ENCODE measurements at regions not wholly inside any gene's neighbourhood (a gene's known extent, or its start where the extent isn't known, plus 50 kb on each side); places are given as distances from the start of the nearest gene placed in this dataset.
"Not testable (repeated sequence)": the region's sequence is repeated elsewhere in the genome, so short reads cannot be mapped to it uniquely, and the experiment has no call there.

DNA sequence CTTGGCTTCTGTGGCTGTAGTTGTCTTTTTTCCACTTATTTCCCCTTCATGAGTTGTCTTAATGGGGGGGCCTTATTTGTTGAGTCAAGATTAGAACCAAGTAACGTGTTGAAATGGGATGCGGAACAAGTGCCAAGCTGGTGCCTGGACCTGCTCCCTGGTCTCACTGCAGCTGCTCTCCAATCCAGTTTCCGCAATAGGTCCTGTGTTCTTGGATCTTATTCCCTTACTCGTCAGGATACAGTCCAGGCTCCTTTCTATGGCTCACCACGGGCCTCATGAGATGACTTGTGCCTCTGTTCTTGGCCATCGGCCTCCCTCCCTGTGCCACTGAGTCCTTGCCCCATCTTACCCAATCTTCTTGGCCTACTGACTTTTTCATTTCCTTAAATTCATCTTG, 159.6 kb upstream of the CADM1 start:
- no peak for DNase-seq (ENCODE audit: low spot score)

DNA sequence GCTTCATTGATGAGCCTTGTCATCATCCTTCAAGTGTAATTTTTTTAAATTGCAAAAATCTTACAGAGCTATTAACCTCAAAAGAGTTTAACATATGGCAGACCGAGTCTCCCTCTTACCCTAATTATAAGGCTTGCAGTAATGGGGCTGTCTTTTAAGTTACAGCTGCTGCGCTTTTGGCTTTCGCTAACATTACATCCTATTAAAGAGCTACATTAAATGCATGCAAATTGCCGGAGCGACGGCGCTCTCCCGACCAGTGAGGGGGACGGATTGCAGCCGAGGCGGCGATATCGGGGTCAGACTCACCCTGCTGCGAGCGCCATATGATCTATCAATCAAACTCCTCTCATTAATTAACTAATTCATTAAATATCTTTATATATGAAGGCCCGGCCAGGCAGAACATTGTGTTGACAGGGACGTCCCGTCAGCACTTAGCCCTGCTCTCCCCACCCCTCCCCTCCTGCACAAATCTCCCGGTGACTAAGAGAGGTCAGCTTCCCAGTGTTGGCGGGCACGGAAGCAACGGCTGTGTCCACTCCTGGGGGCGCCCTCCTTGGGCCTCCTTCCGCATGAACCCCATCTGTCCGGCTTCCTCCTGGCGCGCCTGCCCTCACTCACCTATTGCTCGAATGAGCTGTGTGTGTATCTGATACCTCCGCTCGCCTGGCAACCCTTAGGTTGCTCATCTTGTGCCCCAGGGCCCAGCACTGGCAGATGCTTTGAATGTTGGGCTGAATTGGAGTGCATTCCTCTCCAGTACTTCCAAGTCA, 156.0 kb upstream of the CADM1 start:
- no peak for DNase-seq (ENCODE audit: low spot score)

DNA sequence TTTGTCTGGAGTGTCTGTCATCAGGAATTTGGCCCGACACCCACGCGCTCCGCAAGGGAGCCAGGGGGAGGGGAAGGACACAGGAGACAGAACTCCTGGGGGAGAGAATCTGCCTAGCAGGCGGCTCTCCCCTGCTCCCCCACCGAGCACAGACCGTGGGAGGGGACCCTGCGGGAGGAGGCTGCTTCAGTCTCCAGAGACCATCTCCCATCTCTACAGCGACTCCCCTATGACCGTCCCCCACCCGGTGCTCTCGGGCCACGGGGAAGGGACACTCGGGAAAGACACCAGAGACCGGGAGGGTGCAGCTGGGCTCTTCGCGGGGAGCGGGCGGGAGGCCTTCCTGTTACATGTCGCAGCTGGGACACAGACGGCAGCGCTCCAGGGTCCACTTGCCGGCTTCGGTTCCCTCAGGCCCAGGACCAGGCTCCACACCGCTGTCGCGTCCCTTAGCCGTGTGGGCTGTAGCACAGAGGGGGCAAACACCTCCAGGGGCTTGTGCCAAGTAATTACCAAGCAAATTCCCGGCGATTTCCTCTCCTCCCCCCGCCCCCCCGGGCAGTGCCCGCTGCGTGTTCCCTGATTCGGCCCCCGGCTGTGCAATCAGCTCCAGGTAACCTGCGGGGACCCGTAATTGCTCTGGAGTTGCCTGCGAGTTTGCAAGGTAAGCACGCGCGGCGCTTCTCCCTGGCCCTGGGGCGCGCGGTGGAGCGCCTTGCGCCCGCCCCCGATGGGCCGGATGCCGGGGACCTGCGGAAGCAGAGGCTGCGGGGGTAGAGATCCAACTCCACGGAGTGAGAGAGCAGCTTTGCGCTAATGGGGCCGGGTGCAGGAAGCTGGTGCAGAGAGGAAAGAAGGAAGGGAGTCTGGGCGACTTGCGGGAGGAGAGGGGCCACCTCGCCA, 155.1 kb upstream of the CADM1 start:
- no peak for DNase-seq (ENCODE audit: low spot score)

DNA sequence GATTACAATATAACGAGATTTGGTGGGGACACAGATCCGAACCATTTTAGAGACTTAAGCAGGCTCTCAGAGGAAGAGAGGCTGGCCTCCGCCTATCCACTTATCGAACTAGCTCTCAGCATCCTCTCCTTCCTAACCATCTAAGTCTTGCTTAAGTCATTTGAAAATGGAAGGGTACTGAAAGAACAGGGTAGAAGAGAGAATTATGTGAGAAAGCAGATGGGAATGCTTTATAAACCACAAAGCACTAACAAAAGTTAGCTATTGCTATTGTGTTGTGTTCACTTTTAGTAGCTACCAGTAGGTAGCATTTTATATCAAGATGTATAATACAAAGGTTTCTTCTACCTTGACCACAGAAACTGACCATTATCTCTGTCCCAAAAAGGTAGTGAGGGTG, 153.4 kb upstream of the CADM1 start:
- no peak for DNase-seq (ENCODE audit: low spot score)

DNA sequence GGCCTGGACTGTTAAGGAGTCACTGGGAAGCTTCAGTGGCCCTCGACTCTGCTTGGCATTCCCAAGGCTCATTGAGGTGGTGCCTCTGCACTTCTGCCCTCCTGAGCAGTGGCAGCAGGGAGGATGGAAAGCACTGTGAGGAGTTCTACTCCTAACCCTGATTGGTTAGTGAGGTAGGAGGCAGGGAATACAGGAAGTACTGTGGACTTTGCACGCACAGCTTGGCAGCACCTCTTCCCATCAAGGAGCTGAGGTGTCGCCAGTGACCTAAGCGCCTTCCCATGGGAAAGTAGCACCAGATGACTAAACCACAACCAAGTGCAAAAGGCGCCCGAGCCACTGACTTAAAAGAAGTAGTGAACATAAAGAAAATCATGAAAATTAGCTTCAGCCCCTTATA, 152.5 kb upstream of the CADM1 start:
- DNase-seq (ENCODE audit: low spot score), result no peak

DNA sequence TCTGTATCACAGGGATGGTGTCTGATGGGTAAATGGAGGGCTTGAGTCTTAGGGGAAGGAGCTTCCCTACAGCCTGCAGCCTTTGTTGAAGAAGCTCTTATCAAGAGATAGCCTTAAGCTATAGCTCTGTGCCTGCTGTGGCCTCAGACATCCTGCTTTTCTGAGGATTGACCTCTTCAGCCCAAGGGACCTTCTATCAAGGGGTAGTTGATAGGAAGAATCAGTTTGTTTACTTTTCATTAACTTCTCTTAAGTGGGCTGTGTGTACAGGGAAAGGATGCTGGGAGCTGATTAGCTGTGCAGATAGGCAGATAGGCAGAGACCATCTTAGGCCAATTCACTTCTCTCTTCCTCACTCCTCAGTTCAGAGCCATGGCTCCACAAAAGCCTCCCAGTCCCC, 151.8 kb upstream of the CADM1 start:
- no peak for DNase-seq (ENCODE audit: low spot score)

DNA sequence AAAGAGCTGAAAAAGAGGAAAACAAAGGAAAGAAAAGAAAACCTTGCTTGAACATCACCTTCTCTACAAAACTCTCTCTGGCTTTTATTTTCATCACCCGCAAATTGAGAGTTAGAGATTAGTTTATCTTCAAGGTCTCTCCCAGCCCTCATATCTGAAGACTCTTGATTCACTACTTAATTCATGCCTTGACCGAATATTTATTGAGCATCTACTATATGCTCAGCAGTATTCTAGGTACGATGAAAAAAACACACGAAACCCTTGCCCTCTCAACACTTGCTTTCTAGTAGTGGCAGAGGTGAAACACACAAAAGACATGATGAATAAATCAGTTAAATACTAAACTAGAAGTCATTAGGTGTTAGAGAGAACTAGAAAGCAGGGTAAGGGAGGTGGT, 150.6 kb upstream of the CADM1 start:
- no peak for DNase-seq (ENCODE audit: low spot score)

DNA sequence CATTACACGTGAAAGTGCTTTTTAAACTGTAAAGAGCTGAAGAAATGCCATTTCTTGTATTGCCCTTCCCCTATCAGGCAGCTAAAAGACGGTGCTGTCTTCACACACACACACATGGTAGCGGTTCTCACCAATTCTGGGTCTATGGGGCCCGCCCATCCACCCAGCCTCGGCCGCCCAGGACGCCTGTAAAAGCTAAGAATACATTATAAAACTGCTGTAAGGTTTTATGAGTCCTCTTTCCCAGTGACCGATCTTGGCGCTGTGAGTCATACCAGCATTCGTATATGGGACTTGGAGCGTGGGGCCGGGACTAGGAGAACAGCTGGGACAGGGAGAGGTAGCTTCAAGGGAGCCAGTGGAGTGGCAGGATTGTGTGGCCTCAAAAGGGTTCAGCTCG, 149.7 kb upstream of the CADM1 start:
- no peak for DNase-seq (ENCODE audit: low spot score)

DNA sequence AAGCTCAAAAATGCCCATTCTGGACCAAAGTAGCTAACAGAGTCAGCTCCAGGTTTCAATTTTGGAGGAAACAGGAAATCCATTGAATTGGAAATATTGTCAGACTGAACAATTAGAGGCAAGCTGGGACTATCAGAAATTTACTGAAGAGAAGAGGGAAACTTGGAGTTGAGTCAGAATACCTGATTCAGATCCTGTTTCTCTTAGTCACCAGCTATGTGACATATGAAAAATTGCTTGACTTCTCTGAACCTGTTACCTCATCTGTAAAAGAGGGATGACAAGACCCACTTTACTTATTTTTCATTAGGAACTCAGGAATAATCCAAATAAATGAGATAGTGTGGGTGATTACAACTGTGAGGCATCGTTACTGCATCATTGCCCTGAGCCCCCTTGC, 148.9 kb upstream of the CADM1 start:
- no peak for DNase-seq (ENCODE audit: low spot score)

DNA sequence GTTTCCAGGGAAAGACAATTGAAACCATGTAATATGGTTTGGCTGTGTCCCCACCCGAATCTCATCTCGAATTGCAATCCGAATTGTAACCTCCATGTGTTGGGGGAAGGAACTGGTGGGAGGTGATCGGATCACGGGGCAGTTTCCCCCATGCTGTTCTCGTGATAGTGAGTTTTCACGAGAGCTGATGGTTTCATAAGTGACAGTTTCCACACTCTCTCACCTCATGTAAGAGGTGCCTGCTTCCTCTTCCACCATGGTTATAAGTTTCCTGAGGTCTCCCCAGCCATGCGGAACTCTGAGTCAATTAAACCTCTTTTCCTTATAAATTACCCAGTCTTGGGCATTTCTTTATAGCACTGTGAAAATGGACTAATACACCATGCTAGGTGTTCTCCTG, 148.3 kb upstream of the CADM1 start:
- no peak for DNase-seq (ENCODE audit: low spot score)

DNA sequence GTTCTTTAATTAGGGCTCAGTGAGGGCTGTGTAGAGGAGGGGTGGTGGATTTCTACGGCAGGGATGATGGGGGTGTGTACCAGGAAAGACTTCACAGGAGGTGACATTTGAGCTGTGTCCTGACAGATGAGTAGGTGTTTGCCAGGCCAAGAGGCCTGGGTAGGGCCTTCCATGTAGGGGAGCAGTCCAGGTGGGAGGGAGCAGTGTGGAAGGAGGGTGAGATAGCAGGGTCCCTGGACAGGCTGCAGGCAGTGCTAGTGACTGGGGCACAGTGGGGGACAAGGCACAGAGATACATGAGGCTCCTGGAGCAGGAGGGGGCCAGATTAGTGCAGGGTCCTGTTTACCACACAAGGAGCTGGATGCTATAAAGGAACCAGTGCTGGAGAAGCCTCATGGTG, 147.9 kb upstream of the CADM1 start:
- DNase-seq (ENCODE audit: low spot score), result no peak

DNA sequence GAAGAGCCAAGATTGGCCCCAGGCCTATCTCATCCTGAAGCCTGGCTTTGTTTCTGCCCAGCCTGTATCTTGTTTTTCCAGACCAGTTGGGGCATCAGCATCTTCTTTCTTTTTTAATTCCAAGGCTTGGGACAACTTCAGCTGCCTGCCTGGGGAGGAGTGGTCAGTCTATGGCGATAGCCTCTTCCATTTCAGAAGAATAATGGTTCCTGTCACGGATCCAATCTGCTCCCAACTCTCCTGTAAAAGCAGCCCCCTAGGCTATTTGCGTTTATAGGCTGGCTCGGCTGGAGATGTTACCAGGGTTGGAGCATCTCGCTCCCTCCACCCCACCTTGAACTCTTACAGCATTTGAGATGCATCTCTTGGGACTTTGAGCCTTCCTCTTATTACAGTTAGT, 145.2 kb upstream of the CADM1 start:
- no peak for DNase-seq (ENCODE audit: low spot score)

DNA sequence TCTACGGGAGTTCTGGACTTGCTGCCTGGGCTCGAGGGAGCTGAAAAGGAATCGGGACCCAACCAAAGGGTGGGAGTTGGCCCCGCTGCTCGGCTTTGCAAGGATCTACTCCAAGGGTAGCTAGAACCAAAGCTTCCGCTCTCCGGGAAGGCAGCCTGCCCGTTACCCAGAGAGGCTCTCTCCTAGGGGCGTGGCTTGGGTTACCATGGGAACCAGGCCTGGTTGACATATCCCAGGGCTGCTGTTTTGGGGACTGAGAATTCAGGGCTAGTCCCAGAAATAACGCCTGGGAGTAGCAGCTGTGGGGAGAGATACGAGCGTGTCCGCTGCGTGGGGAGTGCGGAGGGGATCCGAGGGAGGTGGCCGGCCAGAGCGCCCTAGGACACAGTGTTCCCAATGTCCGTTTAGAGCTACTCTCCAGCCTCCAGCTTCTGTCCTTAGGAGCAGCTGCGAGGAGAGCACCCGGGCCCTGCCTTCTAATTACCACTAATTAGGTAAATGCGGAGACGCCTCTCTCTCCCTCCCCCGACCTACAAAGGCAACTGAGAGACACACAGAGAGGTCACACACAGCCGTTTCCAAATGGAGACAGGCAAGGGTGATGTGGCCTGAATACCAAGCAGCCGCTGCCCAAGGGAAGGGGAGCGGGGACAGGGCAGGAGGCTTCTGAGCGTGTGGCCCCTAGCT, 141.6 kb upstream of the CADM1 start:
- DNase-seq (ENCODE audit: low spot score), result no peak

DNA sequence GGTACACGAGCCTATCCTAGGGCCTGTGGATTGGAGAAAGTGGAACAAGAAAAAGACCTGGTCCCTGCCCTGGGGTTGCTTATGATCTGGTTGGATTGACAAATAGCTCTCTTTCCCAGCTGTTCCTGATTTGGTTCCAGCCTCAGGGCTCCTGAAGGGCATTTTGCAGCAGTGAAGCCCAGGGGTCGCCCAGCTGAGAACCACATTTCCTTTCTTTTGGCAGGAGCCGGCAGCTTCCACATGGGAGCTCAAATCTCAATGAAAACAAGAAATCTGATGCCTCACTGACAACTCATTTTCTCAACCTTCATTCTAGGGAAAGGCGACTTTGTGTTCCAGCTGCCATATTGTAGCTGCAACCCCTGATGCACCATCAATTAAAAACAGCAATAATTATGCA, 140.6 kb upstream of the CADM1 start:
- DNase-seq (ENCODE audit: low spot score), result no peak

DNA sequence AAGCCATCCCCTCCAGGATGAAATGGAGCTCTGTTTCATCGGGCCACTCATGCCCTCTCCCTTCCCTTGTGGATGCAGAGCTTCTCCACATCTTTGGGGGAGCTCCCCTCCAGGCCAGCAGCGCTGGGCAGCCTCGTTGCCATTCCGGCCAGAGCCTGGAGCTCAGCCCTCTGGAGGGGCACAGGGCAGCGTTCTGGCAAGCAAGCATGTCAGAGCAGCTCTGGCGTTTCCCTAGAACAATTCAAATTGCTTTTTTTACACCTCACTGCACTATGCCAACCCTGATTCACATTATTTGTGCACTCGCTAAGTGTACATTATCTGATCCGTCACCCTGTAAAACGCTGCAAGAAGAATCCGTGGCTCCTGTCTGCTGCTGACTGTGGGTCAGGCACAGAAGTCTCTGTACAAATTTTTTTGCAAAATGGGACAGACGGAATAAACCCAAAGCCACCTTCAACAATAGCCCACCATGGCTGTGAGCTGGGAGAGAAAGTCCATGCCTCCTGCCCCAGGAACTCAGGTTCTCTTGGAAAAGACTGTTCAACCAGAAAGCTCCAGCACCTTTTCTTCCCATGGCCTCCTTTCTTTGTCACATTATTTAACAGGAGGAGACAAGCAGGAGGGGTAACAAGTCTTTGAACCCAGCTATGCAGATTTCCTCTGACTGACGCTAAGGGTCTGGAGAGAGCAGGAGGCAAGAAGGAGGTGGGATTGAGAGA, 139.5 kb upstream of the CADM1 start:
- DNase-seq (ENCODE audit: low spot score), result no peak

DNA sequence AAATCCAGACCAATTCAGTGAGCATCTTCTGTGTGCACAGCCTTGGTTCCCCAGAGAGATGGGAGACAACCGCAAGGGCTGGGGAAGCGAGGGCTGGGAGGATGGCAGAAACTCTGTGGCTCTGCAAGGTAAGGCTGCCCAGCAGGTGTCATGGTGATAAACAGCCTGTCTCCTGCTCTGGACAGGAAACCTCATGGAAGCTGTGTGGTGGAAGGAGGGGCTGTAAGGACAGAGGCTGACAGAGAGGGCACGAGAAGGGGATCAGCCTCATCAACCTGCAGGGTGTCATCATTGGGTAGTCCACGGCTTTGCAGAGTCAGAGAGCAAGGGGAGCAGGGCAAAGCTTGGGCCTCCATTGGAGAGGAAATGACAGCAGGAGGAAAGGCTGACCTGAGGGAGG, 138.4 kb upstream of the CADM1 start:
- DNase-seq (ENCODE audit: low spot score), result no peak

DNA sequence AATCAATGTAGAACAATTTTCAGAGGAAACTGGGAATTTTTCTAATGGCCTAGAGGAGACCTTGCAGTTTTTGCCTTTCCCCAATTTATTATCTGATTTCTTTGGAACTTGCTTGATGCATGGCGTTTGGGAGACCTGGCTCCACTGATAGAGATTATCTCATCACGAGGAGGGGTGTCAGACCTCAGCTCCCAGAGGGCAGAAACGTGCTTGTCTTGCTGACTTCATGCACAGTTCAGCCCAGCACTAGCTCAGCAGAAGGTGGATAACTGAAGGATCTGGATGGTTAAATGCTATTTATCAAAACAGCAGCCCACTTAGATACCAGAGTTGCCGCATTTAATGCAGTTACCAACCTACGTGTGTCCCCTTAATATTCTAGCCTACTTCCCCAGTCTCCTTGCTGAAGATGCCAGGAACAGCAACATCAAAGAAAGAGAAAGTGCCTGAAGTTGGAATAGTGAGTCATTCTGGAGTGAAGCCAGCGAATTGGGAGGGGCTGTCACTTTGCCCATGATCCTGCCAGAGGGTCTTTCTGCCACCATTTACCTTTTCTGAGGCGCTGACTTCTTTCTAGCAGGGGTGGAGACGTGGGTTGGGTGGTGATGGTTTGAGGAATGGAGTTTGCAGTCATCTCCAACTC, 133.5 kb upstream of the CADM1 start:
- no peak for DNase-seq (ENCODE audit: low spot score)

DNA sequence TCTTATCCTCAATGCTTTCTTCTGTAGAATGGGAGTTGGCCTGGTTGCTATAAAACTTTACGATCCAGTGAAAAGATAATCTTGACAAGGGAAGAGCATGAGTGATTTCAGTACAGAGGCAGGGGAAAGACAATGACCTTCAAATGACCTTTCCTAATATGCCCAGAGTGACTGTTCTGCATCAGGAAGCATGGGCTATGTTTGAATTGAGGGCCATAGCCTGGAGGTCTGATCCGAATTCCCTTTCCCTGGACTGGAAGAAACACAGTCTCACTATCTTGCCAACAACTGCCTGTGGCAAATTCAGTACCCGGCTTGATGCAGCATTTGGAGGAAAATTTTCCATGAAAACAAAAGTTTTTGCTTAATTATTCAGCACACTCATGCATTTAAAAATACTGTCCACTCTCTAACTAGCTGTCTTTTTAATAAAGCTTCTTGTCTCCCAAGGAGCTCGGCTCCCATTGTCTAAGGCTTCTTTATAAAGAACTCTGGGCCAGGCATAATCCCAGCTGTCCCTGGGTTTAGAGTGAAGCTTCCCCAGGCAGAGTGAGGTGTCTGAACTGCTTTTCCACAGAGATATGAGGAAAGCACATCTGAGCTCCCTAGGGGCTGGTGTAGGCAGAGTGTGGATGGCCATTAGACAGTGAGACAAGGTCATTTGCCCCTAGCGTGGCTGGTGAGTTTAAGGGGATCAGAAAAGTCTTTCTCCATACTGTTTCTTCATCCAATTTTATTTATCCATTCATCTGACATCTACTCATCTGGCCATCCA, 132.7 kb upstream of the CADM1 start:
- no peak for DNase-seq (ENCODE audit: low spot score)

DNA sequence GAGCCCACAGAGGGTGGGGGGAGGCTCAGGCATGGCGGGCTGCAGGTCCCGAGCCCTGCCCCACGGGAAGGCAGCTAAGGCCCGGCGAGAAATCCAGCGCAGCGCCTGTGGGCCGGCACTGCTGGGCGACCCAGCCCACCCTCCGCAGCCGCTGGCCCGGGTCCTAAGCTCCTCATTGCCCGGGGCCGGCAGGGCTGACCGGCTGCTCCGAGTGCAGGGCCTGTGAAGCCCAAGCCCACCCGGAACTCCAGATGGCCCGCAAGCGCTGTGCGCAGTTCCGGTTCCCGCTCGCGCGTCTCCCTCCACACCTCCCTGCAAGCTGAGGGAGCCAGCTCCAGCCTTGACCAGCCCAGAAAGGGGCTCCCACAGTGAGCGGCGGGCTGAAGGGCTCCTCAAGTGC, 129.8 kb upstream of the CADM1 start:
- DNase-seq (ENCODE audit: low spot score), result not testable (repeated sequence)

DNA sequence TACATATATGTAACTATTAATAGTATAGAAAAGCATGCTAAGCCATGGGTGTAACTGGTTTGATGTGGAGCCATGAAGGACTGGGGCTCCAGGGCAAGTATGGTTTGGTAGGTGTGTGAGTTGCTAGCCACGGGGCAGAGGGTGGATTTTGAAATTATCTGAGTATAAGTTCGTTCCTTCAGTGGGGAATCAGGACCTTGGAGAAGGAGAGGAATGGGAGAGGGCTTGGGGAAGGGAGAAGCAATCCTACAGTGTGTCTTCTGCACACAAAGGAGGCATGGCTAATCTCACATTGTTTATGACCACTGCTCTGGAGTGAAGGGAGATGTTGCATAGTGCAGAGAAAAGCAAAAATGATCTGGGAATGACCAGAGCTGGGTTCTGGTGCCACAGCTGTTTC, 127.8 kb upstream of the CADM1 start:
- DNase-seq (ENCODE audit: low spot score), result no peak

DNA sequence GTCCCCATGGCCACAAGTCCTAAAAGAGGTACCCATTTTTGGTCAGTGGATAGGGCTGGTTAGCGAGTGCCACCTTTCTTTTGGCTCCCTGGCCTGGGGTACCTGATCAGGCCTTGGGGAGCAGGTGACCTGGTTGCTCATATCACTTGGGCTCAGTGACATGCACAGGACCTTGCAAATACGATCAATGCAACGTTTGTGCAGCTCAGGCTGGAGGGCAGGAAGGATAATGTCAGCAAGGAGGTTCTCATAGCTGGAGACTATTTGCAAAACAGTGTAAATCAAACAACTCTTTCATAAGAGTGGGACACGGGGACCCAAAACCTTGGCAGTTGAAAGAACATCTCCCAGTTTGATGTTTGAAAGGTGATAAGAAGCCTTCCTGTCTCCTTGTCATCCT, 127.4 kb upstream of the CADM1 start:
- no peak for DNase-seq (ENCODE audit: low spot score)
